ENCODE measurements at regions not wholly inside any gene's neighbourhood (a gene's known extent, or its start where the extent isn't known, plus 50 kb on each side); places are given as distances from the start of the nearest gene placed in this dataset.

GRCh38 chr4:120633810-120634209 is 288.7 kb downstream of the PRDM5 start:
- TF ChIP-seq CTCF (IDR thresholded peaks at IDR 0.05; ENCODE audit: poor library complexity, severe bottlenecking) (no peak), EP300 (conservative IDR thresholded peaks at IDR 0.05; ENCODE audit: poor library complexity, severe bottlenecking) (no peak)
